Cardiac muscle cell (in vitro differentiated cells and primary cell): ENCODE measurements at regions not wholly inside any gene's neighbourhood (a gene's known extent, or its start where the extent isn't known, plus 50 kb on each side); places are given as distances from the start of the nearest gene placed in this dataset.

ENCODE experiments used
- DNase-seq, 2 donors: peaks; one replicate each; pipeline versions ENCODE4 v3.0.0 to v3.0.0-alpha.2; 2010 to 2017; ENCODE audit warnings: low read depth in 1 of 2, low spot score in 1 of 2
- H3K27ac ChIP-seq: fragments of 200-600 bp; sonication (generic); 2 replicates; pipeline ENCODE4 v1.5.1; 2016
- H3K27me3 ChIP-seq: fragments of 200-600 bp; sonication (generic); 2 replicates; pipeline ENCODE4 v1.6.0; 2016; ENCODE audit warnings: control low read depth
- H3K36me3 ChIP-seq: fragments of 200-600 bp; sonication (generic); 2 replicates; pipeline ENCODE4 v1.5.1; 2016; ENCODE audit warnings: control low read depth
- H3K4me1 ChIP-seq: fragments of 200-600 bp; sonication (generic); 2 replicates; pipeline ENCODE4 v1.8.1; 2017; ENCODE audit warnings: low read depth, mild to moderate bottlenecking, mixed run types
- H3K4me3 ChIP-seq: fragments of 200-600 bp; sonication (generic); 2 replicates; pipeline ENCODE4 v1.5.1; 2016; ENCODE audit warnings: mild to moderate bottlenecking
- H3K9me3 ChIP-seq: fragments of 200-600 bp; sonication (generic); 2 replicates; pipeline ENCODE4 v1.5.1; 2017; ENCODE audit warnings: low read depth, mild to moderate bottlenecking, control low read depth
- TF ChIP-seq, protein P1 (sequence below): IDR thresholded peaks from 2 replicates; pipeline ENCODE4 v1.5.1; 2012; ENCODE audit warnings: low read depth, mild to moderate bottlenecking, low read length

GRCh38 chr2:16019060-16019480, 78.7 kb downstream of the MYCN start:
- H3K27me3 ChIP-seq = no peaks in the 10 kb centered on the region
- H3K4me3 ChIP-seq = no peak overlapping the region
- no peaks in the 10 kb centered on the region for H3K9me3 ChIP-seq
- no peak overlapping the region for H3K27ac ChIP-seq
- TF ChIP-seq, protein P1, sequence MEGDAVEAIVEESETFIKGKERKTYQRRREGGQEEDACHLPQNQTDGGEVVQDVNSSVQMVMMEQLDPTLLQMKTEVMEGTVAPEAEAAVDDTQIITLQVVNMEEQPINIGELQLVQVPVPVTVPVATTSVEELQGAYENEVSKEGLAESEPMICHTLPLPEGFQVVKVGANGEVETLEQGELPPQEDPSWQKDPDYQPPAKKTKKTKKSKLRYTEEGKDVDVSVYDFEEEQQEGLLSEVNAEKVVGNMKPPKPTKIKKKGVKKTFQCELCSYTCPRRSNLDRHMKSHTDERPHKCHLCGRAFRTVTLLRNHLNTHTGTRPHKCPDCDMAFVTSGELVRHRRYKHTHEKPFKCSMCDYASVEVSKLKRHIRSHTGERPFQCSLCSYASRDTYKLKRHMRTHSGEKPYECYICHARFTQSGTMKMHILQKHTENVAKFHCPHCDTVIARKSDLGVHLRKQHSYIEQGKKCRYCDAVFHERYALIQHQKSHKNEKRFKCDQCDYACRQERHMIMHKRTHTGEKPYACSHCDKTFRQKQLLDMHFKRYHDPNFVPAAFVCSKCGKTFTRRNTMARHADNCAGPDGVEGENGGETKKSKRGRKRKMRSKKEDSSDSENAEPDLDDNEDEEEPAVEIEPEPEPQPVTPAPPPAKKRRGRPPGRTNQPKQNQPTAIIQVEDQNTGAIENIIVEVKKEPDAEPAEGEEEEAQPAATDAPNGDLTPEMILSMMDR = no peak
- H3K4me1 ChIP-seq = no peaks in the 10 kb centered on the region
- no peak for DNase-seq
- no peaks in the 10 kb centered on the region for H3K36me3 ChIP-seq

- TF ChIP-seq, protein P1 = no peak
- H3K4me3 ChIP-seq = no peak overlapping the region
- no peaks in the 10 kb centered on the region for H3K36me3 ChIP-seq
Measured at GRCh38 chr2:16018277-16019059, 78.1 kb downstream of the MYCN start.

DNA sequence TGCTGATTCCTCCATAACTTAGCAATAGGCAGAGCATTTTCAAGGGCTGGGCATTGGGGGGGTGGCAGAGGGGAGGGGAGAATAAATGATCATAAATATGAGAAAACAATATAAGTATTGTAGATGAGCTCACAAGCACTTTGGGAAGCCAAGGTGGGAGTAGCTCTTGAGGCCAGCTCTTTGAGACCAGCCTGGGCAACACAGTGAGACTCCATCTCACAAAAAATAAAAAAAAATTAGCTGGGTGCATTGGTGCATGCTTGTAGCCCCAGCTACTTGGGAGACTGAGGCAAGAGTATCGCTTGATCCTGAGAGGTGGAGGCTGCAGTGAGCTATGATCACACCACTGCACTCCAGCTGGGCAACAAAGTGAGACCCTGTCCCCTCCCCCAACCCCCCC, 75.9 kb downstream of the MYCN start:
- TF ChIP-seq, protein P1 = no peak
- H3K4me1 ChIP-seq = no peaks in the 10 kb centered on the region
- H3K4me3 ChIP-seq = no peak overlapping the region
- H3K27ac ChIP-seq = no peak overlapping the region
- no peaks in the 10 kb centered on the region for H3K36me3 ChIP-seq
- H3K9me3 ChIP-seq = no peaks in the 10 kb centered on the region
- no peak for DNase-seq
- H3K27me3 ChIP-seq = peaks cover 9% of the 10 kb centered on the region

More at GRCh38 chr2:16018277-16019059, 78.1 kb downstream of the MYCN start:
- no peak overlapping the region for H3K27ac ChIP-seq
- H3K4me1 ChIP-seq = no peaks in the 10 kb centered on the region
- H3K9me3 ChIP-seq = no peaks in the 10 kb centered on the region
- DNase-seq = no peak
- peaks cover 4% of the 10 kb centered on the region for H3K27me3 ChIP-seq

GRCh38 chr2:16015903-16016265, 75.5 kb downstream of the MYCN start:
- no peaks in the 10 kb centered on the region for H3K4me1 ChIP-seq
- H3K9me3 ChIP-seq = no peaks in the 10 kb centered on the region
- no peaks in the 10 kb centered on the region for H3K36me3 ChIP-seq
- H3K27me3 ChIP-seq = peaks cover 9% of the 10 kb centered on the region
- TF ChIP-seq, protein P1 = no peak
- H3K27ac ChIP-seq = no peak overlapping the region
- H3K4me3 ChIP-seq = no peak overlapping the region
- no peak for DNase-seq

DNA sequence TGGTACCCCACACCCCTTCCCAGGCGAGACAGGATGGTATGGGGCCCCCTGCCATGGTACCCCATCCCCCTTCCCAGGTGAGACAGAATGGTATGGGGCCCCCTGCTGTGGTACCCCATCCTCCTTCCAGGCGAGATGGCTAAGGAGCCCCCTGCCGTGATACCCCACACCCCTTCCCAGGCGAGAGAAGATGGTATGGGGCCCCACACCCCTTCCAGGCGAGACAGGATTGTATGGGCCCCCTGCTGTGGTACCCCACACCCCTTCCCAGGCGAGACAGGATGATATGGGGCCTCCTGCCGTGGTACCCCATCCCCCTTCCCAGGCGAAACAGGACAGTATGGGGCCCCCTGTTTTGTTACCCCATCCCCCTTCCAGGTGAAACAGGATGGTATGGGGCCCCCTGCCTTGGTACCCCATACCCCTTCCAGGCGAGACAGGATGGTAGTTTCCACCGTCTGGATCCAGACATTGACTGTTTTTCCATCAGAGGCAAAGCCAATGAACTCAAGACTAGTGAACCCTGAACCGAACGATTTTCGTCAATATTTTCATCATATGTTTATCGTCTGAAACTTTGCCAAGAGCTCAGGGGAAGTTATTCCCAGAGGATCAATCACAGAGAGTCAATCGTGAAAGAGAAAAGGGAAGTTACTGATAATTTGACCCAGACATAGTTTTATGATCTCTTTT, 75.0 kb downstream of the MYCN start:
- TF ChIP-seq, protein P1 = no peak
- no peak for DNase-seq
- Histone ChIP-seq H3K27me3 (peaks cover 9% of the 10 kb centered on the region), H3K4me1 (no peaks in the 10 kb centered on the region), H3K27ac (no peak overlapping the region), H3K4me3 (no peak overlapping the region), H3K36me3 (no peaks in the 10 kb centered on the region), H3K9me3 (no peaks in the 10 kb centered on the region)
